ENCODE measurements at regions not wholly inside any gene's neighbourhood (a gene's known extent, or its start where the extent isn't known, plus 50 kb on each side); places are given as distances from the start of the nearest gene placed in this dataset.
"Not testable (repeated sequence)": the region's sequence is repeated elsewhere in the genome, so short reads cannot be mapped to it uniquely, and the experiment has no call there.

DNA sequence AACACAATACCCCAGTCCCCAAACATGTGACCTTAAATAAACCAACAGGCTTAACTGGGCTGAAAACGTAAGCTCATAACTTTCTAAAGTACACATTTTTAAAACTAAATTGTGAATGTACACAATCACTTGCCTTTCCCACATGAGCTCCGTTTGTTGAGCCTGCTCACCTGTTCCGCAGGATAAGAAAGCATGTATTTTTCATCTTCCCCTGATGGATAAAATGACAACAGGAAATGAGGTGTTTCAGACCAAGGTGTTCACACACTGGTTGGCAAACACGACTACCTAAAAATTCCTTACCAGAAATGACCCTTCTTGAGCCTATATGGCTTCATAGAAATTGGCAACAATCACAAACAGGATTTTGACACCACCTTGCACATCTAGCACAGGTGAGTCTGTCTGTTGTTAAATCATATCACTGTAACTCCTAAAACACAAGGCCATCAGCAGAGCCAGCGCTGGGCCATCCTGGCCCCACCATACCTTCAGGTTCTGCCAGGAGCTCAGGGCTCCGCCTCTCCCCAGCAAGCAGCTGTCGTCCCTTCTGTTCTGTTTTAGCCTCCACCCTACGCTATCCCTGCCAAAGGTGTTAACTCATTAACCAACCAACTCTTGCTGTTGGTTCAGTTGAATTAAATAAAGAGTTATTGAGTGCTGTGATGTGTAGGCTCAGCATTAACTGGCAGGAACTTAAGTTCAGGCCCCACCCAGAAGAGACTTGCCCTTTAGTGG, 73.6 kb upstream of the RNF32 start:
- FAIRE-seq = no peak
- Histone ChIP-seq H3K9me3 (peaks cover 4% of the 10 kb centered on the region; the same call in 1 of the 3 replicates), H3K4me2 (no peak overlapping the region), H3K4me3 (no peak overlapping the region), H3K4me1 (no peaks in the 10 kb centered on the region), H3K27ac (no peak overlapping the region)
- TF ChIP-seq CEBPB (IDR thresholded peaks at IDR 0.05) (no peak), RAD21 (conservative IDR thresholded peaks at IDR 0.05 in 1 of 2, IDR thresholded peaks at IDR 0.05 in 1 of 2) (no peak), ATOH8 (CRISPR knock-in tag; IDR thresholded peaks at IDR 0.05; ENCODE audit: low read depth) (no peak), HEYL (CRISPR knock-in tag; IDR thresholded peaks at IDR 0.05) (no peak), BHLHE40 (IDR thresholded peaks at IDR 0.05; ENCODE audit: low read depth, low read length) (no peak), KDM1A (IDR thresholded peaks at IDR 0.05; ENCODE audit: low read depth) (no peak), SREBF2 (IDR thresholded peaks at IDR 0.05) (no peak), HOXB13 (CRISPR knock-in tag; IDR thresholded peaks at IDR 0.05; ENCODE audit: low read depth) (no peak), BCL3 (IDR thresholded peaks at IDR 0.05) (no peak), NPAS2 (CRISPR knock-in tag; IDR thresholded peaks at IDR 0.05; ENCODE audit: borderline replicate concordance) (no peak), NFE2L2 (conservative IDR thresholded peaks at IDR 0.05; ENCODE audit: low read length) (no peak), FOXS1 (CRISPR knock-in tag; IDR thresholded peaks at IDR 0.05) (no peak)
- TF ChIP-seq, protein P1, sequence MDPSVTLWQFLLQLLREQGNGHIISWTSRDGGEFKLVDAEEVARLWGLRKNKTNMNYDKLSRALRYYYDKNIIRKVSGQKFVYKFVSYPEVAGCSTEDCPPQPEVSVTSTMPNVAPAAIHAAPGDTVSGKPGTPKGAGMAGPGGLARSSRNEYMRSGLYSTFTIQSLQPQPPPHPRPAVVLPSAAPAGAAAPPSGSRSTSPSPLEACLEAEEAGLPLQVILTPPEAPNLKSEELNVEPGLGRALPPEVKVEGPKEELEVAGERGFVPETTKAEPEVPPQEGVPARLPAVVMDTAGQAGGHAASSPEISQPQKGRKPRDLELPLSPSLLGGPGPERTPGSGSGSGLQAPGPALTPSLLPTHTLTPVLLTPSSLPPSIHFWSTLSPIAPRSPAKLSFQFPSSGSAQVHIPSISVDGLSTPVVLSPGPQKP (IDR thresholded peaks at IDR 0.05; ENCODE audit: low read depth, low read length) = no peak
- CTCF ChIA-PET = no interaction called here
- WGBS (ENCODE audit: missing lambda C conversion rate) = 36% methylated on average over 8 of the region's 8 CpGs
- no peak for DNase-seq (ENCODE audit: low read depth in 1 of 2, low spot score in 1 of 2)
- POLR2A ChIA-PET = no interaction called here
- no peak for ATAC-seq

GRCh38 chr7:156565002-156565401, 75.6 kb upstream of the RNF32 start:
- H3K9me3 ChIP-seq; CTCF ChIA-PET; FAIRE-seq; ATAC-seq; H3K4me2 ChIP-seq; POLR2A ChIA-PET; H3K4me1 ChIP-seq; DNase-seq (ENCODE audit: low read depth in 1 of 2, low spot score in 1 of 2); H3K27ac ChIP-seq; H3K4me3 ChIP-seq: not testable (repeated sequence)
- 29% methylated on average over 1 of the region's 1 CpG for WGBS (ENCODE audit: missing lambda C conversion rate)

DNA sequence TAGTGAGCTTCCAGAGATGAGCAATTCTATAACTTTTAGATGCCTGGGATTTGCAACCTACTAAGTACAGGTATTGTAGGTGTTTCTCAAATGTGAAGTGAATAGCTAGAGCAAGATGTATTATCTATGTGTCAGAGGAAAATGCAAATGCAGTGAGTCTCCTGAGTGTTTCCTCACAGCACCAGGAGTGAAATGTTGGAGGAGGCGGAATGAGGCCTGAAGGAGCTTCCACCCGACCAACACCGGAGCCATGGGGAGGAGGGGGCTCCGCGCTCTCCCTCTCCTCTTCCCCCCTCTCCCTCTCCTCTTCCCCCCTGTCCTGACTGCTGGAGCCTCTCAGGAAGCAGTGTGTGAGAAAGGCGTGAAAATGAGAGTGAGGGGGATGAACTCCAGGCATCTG, 79.9 kb upstream of the RNF32 start:
- no peak for ATAC-seq

More for the DNA sequence above, 79.9 kb upstream of the RNF32 start:
- no peak overlapping the region for H3K27ac ChIP-seq
- no peak overlapping the region for H3K4me3 ChIP-seq
- no peak for TF ChIP-seq FOSB (CRISPR knock-in tag; IDR thresholded peaks at IDR 0.05)
- TF ChIP-seq KDM1A (IDR thresholded peaks at IDR 0.05; ENCODE audit: low read depth) = no peak
- no peak for TF ChIP-seq BCL3 (IDR thresholded peaks at IDR 0.05)
- TF ChIP-seq SREBF2 (IDR thresholded peaks at IDR 0.05) = no peak
- TF ChIP-seq HOXA7 (CRISPR knock-in tag; IDR thresholded peaks at IDR 0.05) = no peak
- TF ChIP-seq EHMT2 (IDR thresholded peaks at IDR 0.05; ENCODE audit: low read depth) = no peak
- TF ChIP-seq, protein P2, sequence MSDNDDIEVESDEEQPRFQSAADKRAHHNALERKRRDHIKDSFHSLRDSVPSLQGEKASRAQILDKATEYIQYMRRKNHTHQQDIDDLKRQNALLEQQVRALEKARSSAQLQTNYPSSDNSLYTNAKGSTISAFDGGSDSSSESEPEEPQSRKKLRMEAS (IDR thresholded peaks at IDR 0.05) = no peak
- no peak for TF ChIP-seq NR3C1 (IDR thresholded peaks at IDR 0.05)
- TF ChIP-seq RAD21 (conservative IDR thresholded peaks at IDR 0.05 in 1 of 2, IDR thresholded peaks at IDR 0.05 in 1 of 2) = no peak
- no peak for TF ChIP-seq CEBPB (IDR thresholded peaks at IDR 0.05)
- TF ChIP-seq, protein P3, sequence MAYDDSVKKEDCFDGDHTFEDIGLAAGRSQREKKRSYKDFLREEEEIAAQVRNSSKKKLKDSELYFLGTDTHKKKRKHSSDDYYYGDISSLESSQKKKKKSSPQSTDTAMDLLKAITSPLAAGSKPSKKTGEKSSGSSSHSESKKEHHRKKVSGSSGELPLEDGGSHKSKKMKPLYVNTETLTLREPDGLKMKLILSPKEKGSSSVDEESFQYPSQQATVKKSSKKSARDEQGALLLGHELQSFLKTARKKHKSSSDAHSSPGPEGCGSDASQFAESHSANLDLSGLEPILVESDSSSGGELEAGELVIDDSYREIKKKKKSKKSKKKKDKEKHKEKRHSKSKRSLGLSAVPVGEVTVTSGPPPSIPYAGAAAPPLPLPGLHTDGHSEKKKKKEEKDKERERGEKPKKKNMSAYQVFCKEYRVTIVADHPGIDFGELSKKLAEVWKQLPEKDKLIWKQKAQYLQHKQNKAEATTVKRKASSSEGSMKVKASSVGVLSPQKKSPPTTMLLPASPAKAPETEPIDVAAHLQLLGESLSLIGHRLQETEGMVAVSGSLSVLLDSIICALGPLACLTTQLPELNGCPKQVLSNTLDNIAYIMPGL (CRISPR knock-in tag; IDR thresholded peaks at IDR 0.05; ENCODE audit: borderline replicate concordance) = no peak
- H3K4me2 ChIP-seq = no peak overlapping the region
- peaks cover 4% of the 10 kb centered on the region; the same call in 1 of the 3 replicates for H3K9me3 ChIP-seq
- ChIA-PET POLR2A (no interaction called here), CTCF (no interaction called here)
- no peaks in the 10 kb centered on the region for H3K4me1 ChIP-seq
- WGBS (ENCODE audit: missing lambda C conversion rate) = 59% methylated on average over 5 of the region's 6 CpGs
- FAIRE-seq (no peak), DNase-seq (ENCODE audit: low read depth in 1 of 2, low spot score in 1 of 2) (no peak)
